UCSD-AML1 (cell line): ENCODE measurements at regions not wholly inside any gene's neighbourhood (a gene's known extent, or its start where the extent isn't known, plus 50 kb on each side); places are given as distances from the start of the nearest gene placed in this dataset.
"Not testable (repeated sequence)": the region's sequence is repeated elsewhere in the genome, so short reads cannot be mapped to it uniquely, and the experiment has no call there.

ENCODE experiments used
- DNase-seq: peaks from one replicate; lab custom pipeline; 2025; ENCODE audit not compliant: unreplicated experiment; lab: John Stamatoyannopoulos, UW

DNA sequence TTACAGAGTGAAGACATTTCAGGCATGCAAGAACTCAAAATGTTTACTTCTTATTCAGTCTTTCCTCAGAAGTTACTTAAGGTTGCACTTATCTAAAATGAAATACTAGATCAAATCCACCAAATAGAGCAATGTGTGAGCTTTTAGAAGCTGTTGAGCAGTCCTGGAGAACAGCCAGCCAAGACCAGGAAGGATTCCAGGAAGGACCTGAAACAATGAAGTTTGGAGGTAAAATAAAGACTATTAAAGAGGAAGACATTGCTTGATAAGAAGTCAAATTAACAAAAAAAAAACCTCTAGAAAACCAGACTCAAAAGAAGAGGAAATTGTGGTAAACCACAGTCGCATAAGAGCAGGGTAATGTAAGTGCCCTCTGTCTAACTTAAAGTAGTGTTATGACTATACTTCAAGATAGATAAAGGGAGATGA lies 156.2 kb upstream of the S1PR3 start:
- no peak for DNase-seq

DNA sequence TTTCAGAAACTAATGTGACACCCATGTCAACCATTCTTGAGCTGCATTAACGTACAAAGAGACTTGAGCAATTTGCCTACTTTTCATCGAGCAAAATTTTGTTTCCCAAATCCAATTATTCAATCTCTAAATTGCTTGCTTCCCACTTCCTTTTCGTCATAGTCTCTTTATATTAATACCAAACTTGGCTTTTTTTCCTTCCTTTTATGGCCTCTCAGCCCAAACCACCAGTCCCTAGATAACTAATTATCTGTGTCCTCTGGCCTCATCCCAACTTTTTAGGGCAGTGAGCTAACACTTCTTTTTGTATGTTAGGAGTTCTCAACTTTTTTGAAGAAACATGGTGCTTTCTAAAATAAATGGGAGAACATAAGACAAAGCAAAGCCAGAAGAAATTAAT lies 155.5 kb upstream of the S1PR3 start:
- DNase-seq = no peak

DNA sequence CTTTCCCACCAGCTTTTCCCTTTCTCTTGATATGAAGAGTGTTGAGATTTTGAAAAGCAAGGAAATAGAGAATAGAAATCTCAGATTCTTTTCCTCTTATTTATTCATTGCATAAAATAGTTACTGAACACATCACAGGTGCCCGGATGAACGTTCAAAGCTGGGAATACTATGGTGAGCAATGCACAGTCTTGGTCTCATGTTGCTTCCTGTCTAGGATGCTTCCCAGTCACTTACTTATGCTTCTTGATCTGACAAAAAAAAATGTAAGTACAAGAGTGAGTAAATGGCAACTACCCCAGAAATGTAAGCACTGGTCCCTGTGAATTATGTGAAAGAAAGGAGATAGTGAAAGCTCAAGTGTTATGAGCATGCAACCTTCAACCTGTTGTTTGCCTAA lies 153.5 kb upstream of the S1PR3 start:
- DNase-seq = no peak

DNA sequence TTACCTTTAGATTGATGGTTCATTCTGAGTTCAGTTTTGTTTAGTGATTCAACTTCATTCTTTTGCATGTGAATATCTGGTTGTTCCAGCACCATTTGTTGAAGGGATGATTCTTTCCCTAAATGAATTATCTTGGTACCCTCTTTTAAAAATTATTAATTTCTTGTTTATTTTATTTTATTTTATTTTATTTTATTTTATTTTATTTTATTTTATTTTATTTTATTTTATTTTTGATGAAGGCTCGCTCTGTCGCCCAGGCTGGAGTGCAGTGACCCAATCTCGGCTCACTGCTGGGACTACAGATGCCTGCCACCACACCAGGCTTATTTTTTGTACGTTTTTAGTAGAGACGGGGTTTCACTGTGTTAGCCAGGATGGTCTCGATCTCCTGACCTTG lies 141.4 kb upstream of the S1PR3 start:
- not testable (repeated sequence) for DNase-seq

DNA sequence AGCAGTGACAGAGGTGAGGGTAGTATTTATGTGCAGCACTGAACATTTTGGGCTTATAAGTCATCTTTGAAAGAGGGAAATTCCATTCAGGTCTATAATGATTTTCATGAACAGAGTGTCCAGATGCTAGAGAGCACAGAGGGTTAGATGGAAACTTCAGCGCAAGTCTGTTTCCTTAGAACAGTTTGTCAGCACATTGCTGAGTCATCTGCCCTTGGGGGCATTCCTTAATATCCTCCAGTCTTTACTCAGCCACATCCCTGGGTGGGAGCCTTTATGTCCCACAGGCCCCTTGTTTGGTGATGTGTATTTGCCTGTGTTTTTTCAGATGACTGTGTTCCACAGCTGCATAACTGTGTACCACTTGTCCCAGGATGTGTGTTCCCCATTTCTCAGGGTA lies 138.5 kb upstream of the S1PR3 start:
- no peak for DNase-seq

DNA sequence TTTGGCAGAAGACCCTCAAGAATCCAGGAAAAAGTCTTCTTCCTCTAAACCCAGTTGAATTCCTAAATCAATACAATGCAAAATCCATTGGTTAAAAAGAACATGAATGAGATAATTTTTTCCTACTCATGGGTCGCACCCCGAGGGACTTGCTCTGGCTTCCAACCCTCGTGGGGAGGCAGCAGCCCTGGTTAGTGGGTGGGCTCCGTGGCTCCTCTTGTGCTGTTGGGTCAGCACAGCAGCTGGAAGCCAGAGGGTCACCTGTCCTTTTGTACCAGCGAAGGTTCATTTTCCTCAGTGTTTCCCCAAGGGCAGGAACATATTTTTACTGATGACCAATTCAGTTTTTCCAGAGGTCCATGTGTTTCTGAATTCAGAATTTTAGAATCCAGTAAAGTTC lies 120.6 kb upstream of the S1PR3 start:
- no peak for DNase-seq

DNA sequence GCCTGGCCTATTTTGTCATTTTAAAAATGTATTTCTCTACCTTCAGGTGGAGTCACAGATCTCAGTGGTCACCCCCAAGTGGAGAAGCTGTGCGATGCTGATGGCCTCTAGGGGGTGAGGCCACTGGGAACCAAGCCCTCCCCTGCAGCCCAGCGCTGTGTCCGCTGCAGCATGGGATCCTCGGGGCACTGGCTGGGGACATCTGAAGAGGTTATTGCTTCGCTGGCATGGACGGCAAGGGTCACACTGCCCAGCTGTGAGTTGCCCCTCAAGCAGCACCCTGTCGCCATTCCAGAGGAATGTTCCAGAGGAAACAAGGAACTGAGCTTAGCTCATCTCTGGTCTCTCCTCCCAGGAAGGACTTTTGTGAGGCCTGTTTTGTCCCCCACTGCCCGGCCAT lies 119.6 kb upstream of the S1PR3 start:
- no peak for DNase-seq

DNA sequence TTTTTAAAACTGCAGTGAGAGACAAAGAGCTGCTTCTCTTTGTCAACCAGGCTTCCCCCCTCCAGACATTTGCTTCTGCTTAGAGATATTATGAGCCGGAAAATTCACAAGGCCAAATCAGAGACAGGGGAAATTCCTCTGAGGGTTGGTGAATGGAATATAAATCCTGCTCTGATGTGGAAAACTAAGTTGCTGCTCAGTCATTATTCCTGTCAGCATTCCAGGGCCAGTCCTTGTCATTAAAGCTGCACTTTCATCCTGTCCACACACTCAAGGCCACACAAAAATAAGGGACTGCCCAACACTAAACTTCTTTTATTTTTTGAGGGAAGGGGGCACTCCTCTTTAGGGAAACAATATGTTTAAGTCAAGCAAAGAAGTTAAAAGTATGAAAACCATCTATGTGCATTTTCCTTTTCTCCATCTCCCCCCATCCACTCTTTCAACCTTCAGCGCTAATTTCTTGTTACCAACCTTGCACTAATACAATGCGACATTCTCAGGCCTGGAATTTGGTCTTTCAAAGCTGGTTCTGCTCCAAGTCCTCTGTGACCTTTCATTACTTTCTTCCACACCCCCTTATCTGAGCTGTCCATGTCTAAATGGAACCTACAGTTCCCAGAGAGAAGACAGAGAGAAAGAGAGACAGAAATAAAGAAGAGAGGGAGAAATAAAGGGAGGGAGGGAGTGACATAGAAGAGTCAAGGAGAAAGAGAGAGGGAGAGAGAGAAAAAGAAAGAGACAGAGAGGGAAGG lies 118.9 kb upstream of the S1PR3 start:
- no peak for DNase-seq

DNA sequence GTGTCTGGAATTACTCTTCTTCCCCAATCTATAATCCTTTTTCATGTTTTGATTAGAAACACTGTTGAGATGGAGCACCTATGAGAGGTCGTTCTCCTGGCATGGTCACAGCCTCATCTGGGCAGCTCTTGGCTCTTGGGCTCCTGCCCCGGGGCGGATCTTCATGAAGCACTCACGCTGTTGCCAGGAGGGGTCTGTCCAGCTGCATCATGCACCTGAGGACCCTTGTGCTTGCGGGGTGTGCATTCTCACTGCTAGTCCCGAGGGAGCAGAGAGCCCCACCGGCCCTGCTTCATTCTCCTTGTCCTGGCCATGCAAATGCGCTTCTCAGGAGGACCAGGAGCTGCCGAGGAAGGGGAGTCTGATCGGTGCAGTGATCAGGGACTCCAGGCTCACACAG lies 117.6 kb upstream of the S1PR3 start:
- DNase-seq = no peak

DNA sequence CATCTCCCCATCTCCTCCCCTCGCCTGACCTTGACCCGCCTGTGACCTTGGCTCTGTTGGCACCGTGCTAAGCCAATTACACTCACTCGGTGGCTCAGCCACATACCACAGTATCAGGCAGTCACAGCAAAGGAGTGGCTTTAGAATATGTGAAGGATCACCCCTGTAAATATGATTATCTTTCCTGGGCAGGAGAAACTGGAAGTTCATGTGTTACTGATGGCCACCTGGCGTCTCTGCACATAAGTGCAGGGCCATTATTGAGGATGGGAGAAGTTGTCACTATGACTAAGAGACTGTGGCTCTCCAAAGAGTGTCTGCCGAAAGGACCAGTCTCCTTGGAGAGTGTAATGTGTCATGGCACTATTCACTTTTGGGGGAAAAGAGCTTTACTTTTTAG lies 116.9 kb upstream of the S1PR3 start:
- DNase-seq = no peak

DNA sequence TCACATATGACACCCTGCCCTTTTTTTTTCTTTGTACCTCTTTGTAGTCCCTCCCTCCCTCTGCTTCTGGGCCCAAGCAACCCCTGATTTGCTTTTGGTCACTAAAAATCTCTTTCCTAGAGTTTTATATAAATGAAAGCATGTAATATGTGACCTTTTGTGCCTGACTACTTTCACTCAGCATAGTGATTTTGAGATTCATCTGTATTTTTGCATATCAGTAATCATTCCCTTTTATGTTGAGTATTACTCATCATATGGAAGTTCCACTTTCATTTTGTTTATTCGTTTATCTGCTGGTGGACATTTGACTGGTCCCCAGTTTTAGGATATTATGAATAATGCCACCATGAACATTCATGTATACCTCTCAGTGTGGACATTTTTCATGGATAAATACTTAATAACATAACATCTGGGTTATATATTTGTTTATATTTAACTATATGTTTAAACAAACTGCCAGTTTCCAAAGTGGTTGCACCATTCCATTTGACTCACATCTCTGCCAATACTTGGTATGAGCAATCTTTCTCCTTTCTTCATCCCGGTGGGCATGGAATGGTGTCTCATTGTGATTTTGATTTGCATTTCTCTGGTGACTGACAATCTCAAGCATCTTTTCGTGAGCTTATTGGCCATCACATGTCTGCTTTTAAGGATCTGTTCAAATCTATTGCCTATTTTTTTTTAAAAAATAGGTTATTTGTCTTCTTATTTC lies 115.7 kb upstream of the S1PR3 start:
- DNase-seq = no peak

DNA sequence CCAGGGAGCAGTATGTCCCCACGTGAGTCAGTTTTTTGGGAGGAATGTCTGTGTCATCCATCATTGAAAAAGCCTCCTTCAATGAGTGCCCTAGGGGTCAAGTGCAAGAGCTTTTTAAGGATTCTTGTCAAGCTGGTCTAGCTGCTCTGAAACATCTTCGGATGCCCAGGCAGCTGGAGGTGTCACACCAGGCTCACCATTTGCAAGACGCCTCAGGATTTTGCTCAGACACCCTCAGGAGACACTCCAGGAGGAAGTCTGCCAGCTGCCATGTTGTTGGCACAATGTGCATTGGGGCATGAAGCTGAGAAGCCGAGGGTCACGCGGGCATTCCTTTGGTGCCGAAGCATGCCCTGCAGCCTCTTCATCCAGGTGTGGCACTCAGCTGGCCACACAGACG lies 111.1 kb upstream of the S1PR3 start:
- no peak for DNase-seq

DNA sequence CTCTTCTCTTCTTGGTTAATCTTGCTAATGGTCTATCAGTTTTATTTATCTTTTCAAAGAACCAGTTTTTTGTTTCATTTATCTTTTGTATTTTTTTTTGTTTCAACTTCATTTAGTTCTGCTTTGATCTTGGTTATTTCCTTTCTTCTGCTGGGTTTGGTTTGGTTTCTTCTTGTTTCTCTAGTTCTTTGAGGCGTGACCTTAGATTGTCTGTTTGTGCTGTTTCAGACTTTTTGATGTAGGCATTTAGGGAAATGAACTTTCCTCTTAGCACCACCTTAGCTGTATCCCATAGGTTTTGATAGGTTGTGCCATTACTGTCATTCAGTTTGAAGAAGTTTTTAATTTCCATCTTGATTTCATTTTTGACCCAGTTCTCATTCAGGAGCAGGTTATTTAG lies 107.0 kb upstream of the S1PR3 start:
- not testable (repeated sequence) for DNase-seq

DNA sequence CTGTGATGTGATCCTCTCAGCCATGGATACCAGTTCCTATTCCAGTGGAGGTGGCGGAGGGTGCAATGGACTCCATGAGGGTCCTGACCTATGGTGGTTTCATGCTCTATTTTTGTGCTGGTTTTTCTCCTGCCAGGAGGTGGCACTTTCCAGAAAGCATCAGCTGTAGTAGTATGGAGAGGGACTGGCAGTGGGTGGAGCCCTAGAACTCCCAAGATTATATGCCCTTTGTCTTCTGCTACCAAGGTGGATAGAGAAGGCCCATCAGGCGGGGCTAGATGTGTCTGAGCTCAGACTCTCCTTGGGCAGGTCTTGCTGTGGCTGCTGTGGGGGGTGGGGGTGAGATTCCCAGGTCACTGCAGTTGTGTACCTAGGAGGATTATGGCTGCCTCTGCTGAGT lies 104.5 kb upstream of the S1PR3 start:
- DNase-seq = not testable (repeated sequence)

DNA sequence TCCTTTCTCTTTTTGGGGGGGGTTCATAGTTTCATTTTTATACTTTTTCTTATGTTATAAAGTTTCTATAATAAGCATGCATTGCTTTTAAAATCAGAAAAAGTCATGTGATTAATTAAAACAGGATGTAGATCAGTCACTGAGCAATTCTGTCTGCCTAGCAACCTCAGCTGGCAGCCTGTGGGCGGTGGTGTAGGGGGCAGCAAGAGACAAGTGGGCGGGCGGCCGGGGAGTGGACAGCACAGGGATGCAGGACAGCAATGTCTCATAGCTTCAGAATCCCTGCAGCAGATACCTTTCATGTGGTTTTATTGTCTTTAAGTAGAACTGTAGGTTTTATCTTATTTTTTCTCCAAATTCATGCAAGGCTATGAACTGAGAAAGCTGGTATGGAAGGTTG lies 101.9 kb upstream of the S1PR3 start:
- DNase-seq = no peak

DNA sequence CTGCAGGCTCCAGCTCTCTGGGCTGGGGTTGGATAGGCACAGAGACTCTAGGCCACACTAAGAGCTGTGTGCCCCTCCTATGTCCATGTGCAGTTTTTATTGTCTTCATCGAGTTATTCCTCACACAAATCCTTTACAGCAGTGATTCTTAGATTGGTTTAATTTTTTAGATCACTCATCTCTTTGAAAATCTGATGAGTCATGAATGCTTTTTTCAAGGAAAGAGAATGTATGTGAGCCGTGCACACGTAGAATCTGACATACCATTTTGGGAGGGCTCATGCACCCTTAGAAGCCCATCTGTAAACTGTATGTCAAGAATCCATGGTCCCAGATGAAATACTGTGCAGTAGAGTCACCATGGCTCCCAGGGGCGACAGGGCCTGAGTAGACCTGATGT lies 100.7 kb upstream of the S1PR3 start:
- no peak for DNase-seq

DNA sequence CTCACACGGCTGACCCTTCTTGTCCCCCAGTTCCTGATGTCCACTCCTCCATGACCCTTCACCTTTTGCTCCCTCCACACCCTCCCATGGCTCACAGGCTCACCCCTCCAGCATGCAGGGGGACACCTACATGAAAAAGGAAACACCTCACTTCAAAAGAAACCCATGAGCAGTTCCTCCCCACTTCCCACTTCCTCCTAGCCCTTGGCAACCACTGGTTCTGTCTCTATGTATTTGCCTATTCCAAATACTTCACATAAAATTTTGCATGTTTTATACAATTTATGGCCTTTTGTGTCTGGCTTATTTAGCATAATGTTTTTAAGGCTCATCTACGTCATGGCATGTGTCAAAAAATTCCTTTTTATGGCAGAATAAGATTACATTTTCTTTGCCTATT lies 100.2 kb upstream of the S1PR3 start:
- DNase-seq = no peak

DNA sequence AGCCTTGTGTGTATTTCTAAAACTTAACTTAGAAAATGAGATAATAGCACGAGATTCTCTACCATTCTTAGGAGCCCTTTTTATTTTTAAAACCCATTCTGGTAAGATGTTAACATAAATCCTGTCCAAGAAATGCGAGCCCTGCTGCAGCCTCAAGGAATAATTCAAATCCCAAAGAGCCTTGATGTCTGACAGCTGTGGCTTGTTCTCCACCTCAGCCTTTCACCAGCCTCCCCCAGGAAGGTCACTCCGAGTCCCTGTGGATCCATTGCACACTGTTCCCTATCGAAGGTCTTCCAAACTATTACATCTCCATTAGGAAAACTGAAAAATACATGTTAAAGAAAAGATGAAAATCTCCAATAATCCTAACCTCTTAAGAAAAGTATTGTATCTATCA lies 98.5 kb upstream of the S1PR3 start:
- DNase-seq = no peak

DNA sequence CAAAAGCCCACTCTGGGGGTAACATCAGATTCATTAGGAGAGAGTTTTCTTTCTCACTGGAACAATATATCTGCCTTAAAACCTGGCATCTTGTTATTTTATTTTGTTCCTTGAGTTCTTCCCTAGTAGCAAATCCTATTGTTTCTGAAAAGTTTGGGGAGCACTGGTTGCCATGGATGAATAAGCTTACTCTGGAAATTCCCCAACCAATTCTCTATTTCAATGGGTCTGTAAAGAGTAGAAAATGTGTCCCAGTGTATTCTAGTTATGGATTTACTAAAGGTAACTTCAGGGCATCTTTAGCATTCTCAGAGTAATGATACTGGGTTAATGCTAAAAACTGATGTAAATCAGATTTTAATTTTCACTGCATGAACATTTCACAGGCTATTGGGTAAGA lies 94.2 kb upstream of the S1PR3 start:
- no peak for DNase-seq

DNA sequence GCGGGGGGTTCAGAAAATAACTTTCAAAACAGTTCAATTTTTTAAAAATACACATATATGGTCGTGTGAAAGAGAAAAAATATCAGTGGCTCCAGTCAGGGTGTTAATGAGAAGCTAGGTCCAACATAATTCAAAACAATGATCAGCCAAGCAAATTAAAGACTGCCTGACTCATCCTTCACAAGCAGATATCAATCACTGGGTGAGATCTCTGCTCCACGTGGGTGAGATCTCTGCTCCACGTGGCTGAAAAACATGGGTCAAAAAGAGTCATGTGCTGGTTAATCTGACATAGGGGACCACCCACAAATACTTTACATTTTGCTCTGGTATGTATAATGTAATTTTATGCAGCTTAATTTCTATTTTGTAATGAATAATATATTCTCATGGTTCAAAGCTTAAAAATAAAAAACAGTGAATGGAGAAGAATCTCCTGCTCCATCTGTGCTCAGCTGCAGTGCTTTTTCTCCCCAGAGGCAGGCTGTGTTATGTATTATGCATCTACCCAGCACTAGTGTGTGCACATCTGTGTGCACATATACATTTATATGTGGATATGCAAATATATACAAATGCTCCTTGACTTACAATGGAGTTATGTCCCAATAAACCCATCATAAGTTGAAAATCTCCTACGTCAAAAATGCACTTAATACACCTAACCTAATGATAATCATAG lies 93.1 kb upstream of the S1PR3 start:
- DNase-seq = no peak

DNA sequence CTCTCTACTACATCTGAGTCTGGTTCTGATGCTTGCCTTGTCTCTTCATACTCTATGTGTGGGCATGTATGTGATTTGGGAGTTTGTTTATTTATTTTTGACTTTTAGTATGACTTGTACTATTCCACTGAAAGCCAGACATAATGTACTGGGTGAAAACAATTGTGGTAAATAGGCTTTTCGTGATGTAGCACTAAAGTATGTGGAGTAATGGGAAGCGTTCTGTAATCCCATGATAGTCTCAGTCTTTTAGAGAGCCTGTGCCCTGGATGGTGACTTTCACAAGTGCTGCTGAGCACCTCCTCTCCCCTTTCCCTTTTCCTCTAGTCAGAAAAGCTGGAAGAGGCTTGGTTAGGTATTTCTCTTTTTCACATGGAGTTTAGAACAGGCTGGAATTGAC lies 85.8 kb upstream of the S1PR3 start:
- no peak for DNase-seq

DNA sequence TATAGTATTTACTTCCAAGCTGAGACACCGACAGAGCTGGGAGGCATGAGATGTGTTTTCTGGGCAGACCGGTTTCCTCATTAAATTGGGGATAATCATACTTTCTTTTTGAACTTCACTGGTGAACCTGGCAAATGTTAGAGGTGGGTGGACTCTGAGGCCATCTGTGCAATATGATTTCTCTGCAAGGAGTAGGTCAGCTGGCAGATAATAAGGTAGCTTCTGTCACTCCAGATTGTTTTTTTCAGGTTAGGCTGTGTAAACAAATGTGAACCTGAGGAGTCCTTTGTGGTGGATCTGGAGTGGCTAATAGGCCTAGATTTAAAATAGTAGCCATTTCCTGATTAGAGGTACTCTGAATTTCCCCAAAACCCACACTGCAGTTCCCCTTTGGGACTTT lies 75.4 kb upstream of the S1PR3 start:
- DNase-seq = no peak
